Vagina (tissue), 2 donors: ENCODE measurements at regions not wholly inside any gene's neighbourhood (a gene's known extent, or its start where the extent isn't known, plus 50 kb on each side); places are given as distances from the start of the nearest gene placed in this dataset.

Experiments used
- DNase-seq, 2 donors: peaks; one replicate each; pipeline ENCODE4 v3.0.0-alpha.2; 2017; ENCODE audit errors: extremely low spot score in 2 of 2
- H3K27ac ChIP-seq: fragments of 200-600 bp; sonication (generic); one replicate; pipeline ENCODE4 v1.5.1; 2019
- H3K27me3 ChIP-seq: fragments of 200-600 bp; sonication (generic); one replicate; pipeline ENCODE4 v1.5.1; 2019
- H3K36me3 ChIP-seq, 2 donors: fragments of 200-600 bp; sonication (generic); one replicate each; pipeline ENCODE4 v1.5.1; 2017 to 2019
- H3K4me1 ChIP-seq: fragments of 200-600 bp; sonication (generic); one replicate; pipeline ENCODE4 v1.5.1; 2019
- H3K4me3 ChIP-seq, 2 donors: fragments of 200-600 bp; sonication (generic); 1 replicate in 1 of 2; 2 replicates in 1 of 2; pipeline ENCODE4 v1.5.1; 2016 to 2019
- H3K9me3 ChIP-seq: fragments of 200-600 bp; sonication (generic); one replicate; pipeline ENCODE4 v1.5.1; 2019
- POLR2A ChIP-seq, 2 donors: fragments of 450-650 bp; IDR thresholded peaks; one replicate each; pipeline ENCODE4 v1.6.1; 2017; ENCODE audit warnings: antibody characterized with exemption in 2 of 2, mild to moderate bottlenecking in 2 of 2, moderate library complexity in 2 of 2
- POLR2AphosphoS5 ChIP-seq, 2 donors: sonication (generic); formaldehyde crosslinking; IDR thresholded peaks; one replicate each; pipeline ENCODE4 v1.9.0; 2017; ENCODE audit warnings: antibody characterized with exemption in 2 of 2, mild to moderate bottlenecking in 2 of 2, low read depth in 1 of 2; ENCODE audit not compliant: insufficient read depth in 1 of 2
- intact Hi-C: fragments of 100-400 bp; cut with DNase I; formaldehyde crosslinking; loops from one replicate; pipeline ENCODE4 v1.15.1; 2023
- TF ChIP-seq, protein P1 (sequence below), 3 experiments: fragments of 450-650 bp in 2 of 3; fragments of 200-600 bp in 1 of 3; sonication (generic) in 1 of 3; IDR thresholded peaks; one replicate each; pipeline ENCODE4 v1.5.1; 2017 to 2019; ENCODE audit warnings: antibody characterized with exemption in 3 of 3, mild to moderate bottlenecking in 2 of 3, moderate library complexity in 2 of 3

DNA sequence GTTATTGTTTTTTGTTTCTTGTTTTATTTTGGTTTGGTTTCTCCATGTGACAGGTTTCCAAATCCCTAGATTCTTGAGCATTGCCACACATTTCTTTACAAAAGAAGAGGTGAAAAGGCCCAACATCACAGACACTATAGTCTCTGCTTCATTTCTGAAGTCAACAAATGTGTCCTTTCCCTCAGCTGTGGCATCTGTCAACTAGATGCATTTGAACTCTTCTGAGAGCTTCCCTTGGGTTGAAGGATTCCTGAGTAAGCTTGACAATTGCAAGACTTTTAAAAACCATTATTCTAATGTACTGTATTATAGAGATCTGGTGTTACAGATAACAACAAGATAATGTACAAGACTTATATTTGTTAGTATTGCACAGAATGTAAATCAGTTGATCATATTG, 703.3 kb upstream of the PKDCC start:
- Histone ChIP-seq H3K9me3 (no peaks in the 10 kb centered on the region), H3K36me3 (no peaks in the 10 kb centered on the region), H3K4me3 (no peak overlapping the region), H3K4me1 (no peaks in the 10 kb centered on the region), H3K27ac (no peak overlapping the region), H3K27me3 (no peaks in the 10 kb centered on the region)
- no peak for TF ChIP-seq POLR2AphosphoS5 (IDR thresholded peaks at IDR 0.05; ENCODE audit: insufficient read depth in 1 of 2, low read depth in 1 of 2)
- TF ChIP-seq, protein P1, sequence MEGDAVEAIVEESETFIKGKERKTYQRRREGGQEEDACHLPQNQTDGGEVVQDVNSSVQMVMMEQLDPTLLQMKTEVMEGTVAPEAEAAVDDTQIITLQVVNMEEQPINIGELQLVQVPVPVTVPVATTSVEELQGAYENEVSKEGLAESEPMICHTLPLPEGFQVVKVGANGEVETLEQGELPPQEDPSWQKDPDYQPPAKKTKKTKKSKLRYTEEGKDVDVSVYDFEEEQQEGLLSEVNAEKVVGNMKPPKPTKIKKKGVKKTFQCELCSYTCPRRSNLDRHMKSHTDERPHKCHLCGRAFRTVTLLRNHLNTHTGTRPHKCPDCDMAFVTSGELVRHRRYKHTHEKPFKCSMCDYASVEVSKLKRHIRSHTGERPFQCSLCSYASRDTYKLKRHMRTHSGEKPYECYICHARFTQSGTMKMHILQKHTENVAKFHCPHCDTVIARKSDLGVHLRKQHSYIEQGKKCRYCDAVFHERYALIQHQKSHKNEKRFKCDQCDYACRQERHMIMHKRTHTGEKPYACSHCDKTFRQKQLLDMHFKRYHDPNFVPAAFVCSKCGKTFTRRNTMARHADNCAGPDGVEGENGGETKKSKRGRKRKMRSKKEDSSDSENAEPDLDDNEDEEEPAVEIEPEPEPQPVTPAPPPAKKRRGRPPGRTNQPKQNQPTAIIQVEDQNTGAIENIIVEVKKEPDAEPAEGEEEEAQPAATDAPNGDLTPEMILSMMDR (IDR thresholded peaks at IDR 0.05) = no peak
- no peak for TF ChIP-seq POLR2A (IDR thresholded peaks at IDR 0.05)
- no peak for DNase-seq
- intact Hi-C loops = no loop called here

DNA sequence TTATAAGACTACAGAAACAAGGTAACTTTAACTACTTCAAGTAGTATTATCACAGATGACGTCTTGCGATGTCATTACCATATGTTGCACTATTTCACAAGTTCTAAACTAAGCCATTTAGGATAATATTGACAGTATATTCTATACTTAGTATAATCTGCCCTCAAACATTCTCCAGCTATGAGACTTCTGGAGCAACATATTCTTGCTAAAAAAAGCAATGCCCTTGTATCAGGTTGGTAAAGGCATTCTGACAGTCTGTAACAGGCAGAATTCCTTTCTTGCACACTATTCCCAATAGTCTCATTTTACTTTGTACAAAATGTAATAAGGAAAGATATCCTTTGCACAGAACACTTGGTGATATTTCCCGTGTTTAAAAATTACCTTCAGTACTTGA, 694.8 kb upstream of the PKDCC start:
- Histone ChIP-seq H3K4me3 (no peak overlapping the region), H3K27ac (no peak overlapping the region), H3K9me3 (no peaks in the 10 kb centered on the region), H3K36me3 (no peaks in the 10 kb centered on the region), H3K4me1 (no peaks in the 10 kb centered on the region), H3K27me3 (no peaks in the 10 kb centered on the region)
- DNase-seq = no peak
- TF ChIP-seq POLR2AphosphoS5 (IDR thresholded peaks at IDR 0.05; ENCODE audit: insufficient read depth in 1 of 2, low read depth in 1 of 2) = no peak
- TF ChIP-seq POLR2A (IDR thresholded peaks at IDR 0.05) = no peak
- TF ChIP-seq, protein P1 (IDR thresholded peaks at IDR 0.05) = no peak
- intact Hi-C loops = loop anchor here (5.0 kb wide), 1 partner anchor 201 kb away; no protein-coding TSS in a partner anchor

DNA sequence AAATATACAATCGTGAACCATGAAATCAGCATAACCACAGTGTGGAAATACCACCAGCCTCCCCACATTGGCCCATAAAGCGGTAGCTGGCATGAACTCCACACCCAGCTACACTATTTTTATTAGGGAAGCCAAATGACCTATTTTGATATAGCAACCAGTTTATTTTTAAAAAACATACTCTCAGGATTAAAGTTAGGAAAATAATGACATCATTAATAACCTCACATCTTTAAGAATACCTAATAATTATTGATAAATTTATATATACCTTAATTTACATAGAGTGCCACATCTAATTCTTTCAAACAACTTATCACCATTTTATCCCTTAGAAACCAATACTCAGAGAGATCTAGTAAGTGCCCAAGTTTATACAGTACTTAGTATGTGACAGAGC, 692.0 kb upstream of the PKDCC start:
- Histone ChIP-seq H3K4me1 (no peaks in the 10 kb centered on the region), H3K27ac (no peak overlapping the region), H3K27me3 (no peaks in the 10 kb centered on the region), H3K36me3 (no peaks in the 10 kb centered on the region), H3K4me3 (no peak overlapping the region), H3K9me3 (no peaks in the 10 kb centered on the region)
- intact Hi-C loops = no loop called here
- TF ChIP-seq POLR2AphosphoS5 (IDR thresholded peaks at IDR 0.05; ENCODE audit: insufficient read depth in 1 of 2, low read depth in 1 of 2) = no peak
- TF ChIP-seq, protein P1 (IDR thresholded peaks at IDR 0.05) = no peak
- TF ChIP-seq POLR2A (IDR thresholded peaks at IDR 0.05) = no peak
- no peak for DNase-seq

DNA sequence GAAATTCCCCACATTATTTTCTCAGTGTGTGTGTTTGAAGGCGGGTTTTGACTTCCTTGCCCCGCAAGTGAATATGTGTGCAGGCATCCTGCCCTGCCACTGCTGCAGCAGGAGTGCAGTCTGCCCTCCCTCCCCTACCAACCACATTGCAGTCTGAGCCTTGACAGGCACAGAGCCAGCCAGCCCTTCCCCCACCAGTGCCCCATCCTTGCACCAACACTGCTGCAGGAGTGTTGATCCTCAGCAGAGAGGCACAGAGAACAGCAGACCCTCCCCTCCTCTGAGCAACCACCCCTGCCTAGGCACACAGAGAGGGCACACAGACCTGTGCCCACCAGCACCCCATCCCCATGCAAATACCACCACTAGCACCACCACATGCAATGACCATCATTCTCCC, 683.0 kb upstream of the PKDCC start:
- intact Hi-C loops = no loop called here

DNA sequence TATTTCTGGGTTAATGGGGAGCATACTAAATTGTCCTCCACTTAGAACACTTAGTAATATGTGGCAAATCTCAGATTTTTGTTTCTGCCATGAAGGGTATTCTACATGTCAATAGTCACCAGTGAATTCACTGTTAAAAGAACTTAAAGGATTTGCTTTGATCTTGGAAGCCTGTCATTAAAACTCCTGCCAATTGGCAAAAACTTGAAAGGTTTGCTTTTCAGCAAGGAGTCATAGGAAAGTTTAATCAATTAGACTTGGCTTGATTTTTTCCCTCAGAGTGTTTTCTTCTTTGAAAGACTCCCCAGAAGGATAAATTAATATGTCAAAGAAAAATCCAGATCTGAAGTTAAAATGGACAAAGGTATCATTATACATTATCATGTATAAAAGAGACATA, 671.9 kb upstream of the PKDCC start:
- Histone ChIP-seq H3K4me1 (no peaks in the 10 kb centered on the region), H3K27ac (no peak overlapping the region), H3K27me3 (no peaks in the 10 kb centered on the region), H3K36me3 (no peaks in the 10 kb centered on the region), H3K4me3 (no peak overlapping the region), H3K9me3 (no peaks in the 10 kb centered on the region)
- DNase-seq = no peak
- intact Hi-C loops = no loop called here
- TF ChIP-seq POLR2AphosphoS5 (IDR thresholded peaks at IDR 0.05; ENCODE audit: insufficient read depth in 1 of 2, low read depth in 1 of 2) (no peak), POLR2A (IDR thresholded peaks at IDR 0.05) (no peak)
- TF ChIP-seq, protein P1 (IDR thresholded peaks at IDR 0.05) = no peak

More for the DNA sequence above, 683.0 kb upstream of the PKDCC start:
- Histone ChIP-seq H3K4me1 (no peaks in the 10 kb centered on the region), H3K4me3 (no peak overlapping the region), H3K36me3 (no peaks in the 10 kb centered on the region), H3K27ac (no peak overlapping the region), H3K9me3 (no peaks in the 10 kb centered on the region), H3K27me3 (no peaks in the 10 kb centered on the region)
- no peak for DNase-seq
- TF ChIP-seq, protein P1 (IDR thresholded peaks at IDR 0.05) = no peak
- no peak for TF ChIP-seq POLR2A (IDR thresholded peaks at IDR 0.05)
